Keratinocyte (primary cell): ENCODE measurements at regions not wholly inside any gene's neighbourhood (a gene's known extent, or its start where the extent isn't known, plus 50 kb on each side); places are given as distances from the start of the nearest gene placed in this dataset.

Experiments used
- EZH2 ChIP-seq: IDR thresholded peaks from one replicate; pipeline ENCODE4 v1.6.1; 2012; ENCODE audit warnings: inconsistent platforms, mild to moderate bottlenecking, low read length, moderate library complexity
- TF ChIP-seq, protein P1 (sequence below), 3 experiments: IDR thresholded peaks in 1 of 3; conservative IDR thresholded peaks in 1 of 3; optimal IDR thresholded peaks in 1 of 3; 2 replicates in 2 of 3; 3 replicates in 1 of 3; pipeline versions ENCODE3 to v1.5.1; 2011; ENCODE audit warnings: low read length in 3 of 3, mild to moderate bottlenecking in 3 of 3, moderate library complexity in 2 of 3, control low read depth in 1 of 3, inconsistent platforms in 1 of 3; ENCODE audit not compliant: insufficient read depth in 2 of 3; ENCODE audit errors: extremely low read depth in 1 of 3

DNA sequence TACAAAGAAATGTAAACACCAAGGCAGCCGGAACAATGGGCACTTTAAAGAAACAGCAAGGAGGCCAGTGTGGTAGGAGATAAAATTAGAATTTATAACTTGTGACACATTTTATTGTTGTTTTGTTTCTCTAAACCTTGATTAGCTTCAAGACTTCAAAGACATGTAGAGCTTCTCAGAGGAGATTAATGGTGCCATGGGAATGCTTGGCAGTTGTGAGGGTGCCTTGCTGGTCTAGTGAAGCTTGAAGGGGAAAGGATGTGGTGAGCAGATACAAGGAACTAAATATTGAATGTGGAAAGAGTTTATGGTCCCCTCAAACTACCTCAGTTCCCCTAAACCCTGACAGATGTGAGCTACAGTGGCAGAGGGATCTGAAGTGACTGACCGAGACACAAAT lies 322.4 kb upstream of the ADAMTS16 start:
- TF ChIP-seq, protein P1, sequence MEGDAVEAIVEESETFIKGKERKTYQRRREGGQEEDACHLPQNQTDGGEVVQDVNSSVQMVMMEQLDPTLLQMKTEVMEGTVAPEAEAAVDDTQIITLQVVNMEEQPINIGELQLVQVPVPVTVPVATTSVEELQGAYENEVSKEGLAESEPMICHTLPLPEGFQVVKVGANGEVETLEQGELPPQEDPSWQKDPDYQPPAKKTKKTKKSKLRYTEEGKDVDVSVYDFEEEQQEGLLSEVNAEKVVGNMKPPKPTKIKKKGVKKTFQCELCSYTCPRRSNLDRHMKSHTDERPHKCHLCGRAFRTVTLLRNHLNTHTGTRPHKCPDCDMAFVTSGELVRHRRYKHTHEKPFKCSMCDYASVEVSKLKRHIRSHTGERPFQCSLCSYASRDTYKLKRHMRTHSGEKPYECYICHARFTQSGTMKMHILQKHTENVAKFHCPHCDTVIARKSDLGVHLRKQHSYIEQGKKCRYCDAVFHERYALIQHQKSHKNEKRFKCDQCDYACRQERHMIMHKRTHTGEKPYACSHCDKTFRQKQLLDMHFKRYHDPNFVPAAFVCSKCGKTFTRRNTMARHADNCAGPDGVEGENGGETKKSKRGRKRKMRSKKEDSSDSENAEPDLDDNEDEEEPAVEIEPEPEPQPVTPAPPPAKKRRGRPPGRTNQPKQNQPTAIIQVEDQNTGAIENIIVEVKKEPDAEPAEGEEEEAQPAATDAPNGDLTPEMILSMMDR (optimal IDR thresholded peaks at IDR 0.05 in 1 of 3, IDR thresholded peaks at IDR 0.05 in 1 of 3, conservative IDR thresholded peaks at IDR 0.05 in 1 of 3; ENCODE audit: extremely low read depth in 1 of 3, insufficient read depth in 2 of 3, low read length in 3 of 3): no peak
- TF ChIP-seq EZH2: no peak
